Activated CD4-positive, alpha-beta T cell treated with anti-CD3 and anti-CD28 coated beads for 36 hours (primary cell): ENCODE measurements at regions not wholly inside any gene's neighbourhood (a gene's known extent, or its start where the extent isn't known, plus 50 kb on each side); places are given as distances from the start of the nearest gene placed in this dataset.
"Not testable (repeated sequence)": the region's sequence is repeated elsewhere in the genome, so short reads cannot be mapped to it uniquely, and the experiment has no call there.

Source experiments
- ATAC-seq: fragments of 200-7000 bp; cut with Tn5 transposase; one replicate; pipeline ENCODE4 v1.10.0; 2021; ENCODE audit warnings: mild to moderate bottlenecking, moderate library complexity
- CTCF ChIA-PET: fragments of 350-600 bp; sonication (Branson Sonifier 250); formaldehyde crosslinking; loops from one replicate; lab custom pipeline; 2021; ENCODE audit warnings: antibody characterized with exemption; lab: Charles Lee
- POLR2A ChIA-PET: fragments of 350-600 bp; sonication (Branson Sonifier 250); formaldehyde crosslinking; loops from one replicate; lab custom pipeline; 2021; ENCODE audit warnings: antibody characterized with exemption, inconsistent platforms; lab: Charles Lee
- DNase-seq: peaks from one replicate; pipeline ENCODE4 v3.0.0-alpha.2; 2020
- H3K27ac Mint-ChIP-seq: one replicate; pipeline ENCODE4 v1.8.0; 2021; ENCODE audit warnings: mixed read lengths
- H3K27me3 Mint-ChIP-seq: one replicate; pipeline ENCODE4 v1.8.0; 2021; ENCODE audit warnings: mixed read lengths
- H3K36me3 Mint-ChIP-seq: one replicate; pipeline ENCODE4 v1.8.0; 2021; ENCODE audit warnings: low read depth, mixed read lengths
- H3K4me1 Mint-ChIP-seq: one replicate; pipeline ENCODE4 v1.8.0; 2021; ENCODE audit warnings: mixed read lengths
- H3K4me3 Mint-ChIP-seq: one replicate; pipeline ENCODE4 v1.8.0; 2021; ENCODE audit warnings: mild to moderate bottlenecking, moderate library complexity, mixed read lengths
- H3K9me3 Mint-ChIP-seq: one replicate; pipeline ENCODE4 v1.8.0; 2021; ENCODE audit warnings: low read depth, mixed read lengths
- intact Hi-C, 2 experiments: fragments of 100-400 bp; cut with DNase I in 1 of 2; cut with micrococcal nuclease in 1 of 2; formaldehyde crosslinking; loops; one replicate each; pipeline versions ENCODE4 v1.14.2 to v1.15.1; 2022 to 2024; cut with DNase I, micrococcal nuclease

GRCh38 chr12:9543341-9543740, 64.4 kb downstream of the KLRB1 start:
- intact Hi-C loops, H3K4me3 Mint-ChIP-seq, ATAC-seq, H3K4me1 Mint-ChIP-seq, DNase-seq, H3K36me3 Mint-ChIP-seq, H3K27me3 Mint-ChIP-seq, H3K27ac Mint-ChIP-seq, H3K9me3 Mint-ChIP-seq, POLR2A ChIA-PET, CTCF ChIA-PET: not testable (repeated sequence)

- POLR2A ChIA-PET, H3K27me3 Mint-ChIP-seq, ATAC-seq, H3K9me3 Mint-ChIP-seq, H3K4me3 Mint-ChIP-seq, H3K27ac Mint-ChIP-seq, CTCF ChIA-PET, intact Hi-C loops, H3K4me1 Mint-ChIP-seq, DNase-seq, H3K36me3 Mint-ChIP-seq: not testable (repeated sequence)
Measured at GRCh38 chr12:9542827-9543226, 64.9 kb downstream of the KLRB1 start.

- intact Hi-C loops, H3K36me3 Mint-ChIP-seq, ATAC-seq, H3K9me3 Mint-ChIP-seq, DNase-seq, POLR2A ChIA-PET, H3K27me3 Mint-ChIP-seq, CTCF ChIA-PET, H3K4me1 Mint-ChIP-seq, H3K4me3 Mint-ChIP-seq, H3K27ac Mint-ChIP-seq: not testable (repeated sequence)
Measured at GRCh38 chr12:9515925-9516324, 91.8 kb downstream of the KLRB1 start.

GRCh38 chr12:9512695-9513094, 95.0 kb downstream of the KLRB1 start:
- intact Hi-C loops, H3K27me3 Mint-ChIP-seq, DNase-seq, H3K4me3 Mint-ChIP-seq, H3K9me3 Mint-ChIP-seq, ATAC-seq, H3K27ac Mint-ChIP-seq, POLR2A ChIA-PET, CTCF ChIA-PET, H3K36me3 Mint-ChIP-seq: not testable (repeated sequence)
- H3K4me1 Mint-ChIP-seq, result peaks cover 15% of the 10 kb centered on the region

GRCh38 chr12:9510392-9511011, 97.2 kb downstream of the KLRB1 start:
- H3K4me3 Mint-ChIP-seq, ATAC-seq, intact Hi-C loops, DNase-seq, H3K27ac Mint-ChIP-seq, POLR2A ChIA-PET, H3K27me3 Mint-ChIP-seq, H3K9me3 Mint-ChIP-seq, H3K36me3 Mint-ChIP-seq, CTCF ChIA-PET: not testable (repeated sequence)
- H3K4me1 Mint-ChIP-seq, result peaks cover 15% of the 10 kb centered on the region

GRCh38 chr12:9509464-9510161, 98.1 kb downstream of the KLRB1 start:
- no peak for DNase-seq
- Mint-ChIP-seq H3K9me3 (no peaks in the 10 kb centered on the region), H3K36me3 (no peaks in the 10 kb centered on the region), H3K27me3 (no peaks in the 10 kb centered on the region), H3K4me3 (no peak overlapping the region), H3K4me1 (peaks cover 15% of the 10 kb centered on the region), H3K27ac (no peak overlapping the region)
- intact Hi-C loops, result no loop called here
- ATAC-seq, result no peak
- POLR2A ChIA-PET, result no interaction called here
- CTCF ChIA-PET, result no interaction called here

- POLR2A ChIA-PET, result no interaction called here
- DNase-seq (no peak), ATAC-seq (no peak)
- peaks cover 15% of the 10 kb centered on the region for H3K4me1 Mint-ChIP-seq
- CTCF ChIA-PET, result no interaction called here
- no peaks in the 10 kb centered on the region for H3K36me3 Mint-ChIP-seq
- no peak overlapping the region for H3K4me3 Mint-ChIP-seq
- intact Hi-C loops, result no loop called here
- H3K27me3 Mint-ChIP-seq, result no peaks in the 10 kb centered on the region
- no peaks in the 10 kb centered on the region for H3K9me3 Mint-ChIP-seq
- H3K27ac Mint-ChIP-seq, result no peak overlapping the region
Measured at GRCh38 chr12:9506746-9507145, 101.0 kb downstream of the KLRB1 start.

- H3K27me3 Mint-ChIP-seq, H3K9me3 Mint-ChIP-seq, H3K27ac Mint-ChIP-seq, DNase-seq, POLR2A ChIA-PET, H3K4me3 Mint-ChIP-seq, H3K4me1 Mint-ChIP-seq, CTCF ChIA-PET, ATAC-seq, intact Hi-C loops, H3K36me3 Mint-ChIP-seq: not testable (repeated sequence)
Measured at GRCh38 chr12:9503384-9503783, 104.3 kb downstream of the KLRB1 start.

GRCh38 chr12:9502845-9503244, 104.9 kb downstream of the KLRB1 start:
- intact Hi-C loops, ATAC-seq, POLR2A ChIA-PET: not testable (repeated sequence)

GRCh38 chr12:9493325-9493724, 114.4 kb downstream of the KLRB1 start:
- DNase-seq, POLR2A ChIA-PET, intact Hi-C loops, ATAC-seq, H3K4me3 Mint-ChIP-seq, H3K27ac Mint-ChIP-seq, H3K36me3 Mint-ChIP-seq, CTCF ChIA-PET, H3K9me3 Mint-ChIP-seq, H3K27me3 Mint-ChIP-seq, H3K4me1 Mint-ChIP-seq: not testable (repeated sequence)

More at GRCh38 chr12:9502845-9503244, 104.9 kb downstream of the KLRB1 start:
- H3K27me3 Mint-ChIP-seq, H3K4me3 Mint-ChIP-seq, DNase-seq, H3K4me1 Mint-ChIP-seq, H3K27ac Mint-ChIP-seq, CTCF ChIA-PET, H3K36me3 Mint-ChIP-seq, H3K9me3 Mint-ChIP-seq: not testable (repeated sequence)

GRCh38 chr12:9481289-9481688, 126.4 kb downstream of the KLRB1 start:
- H3K9me3 Mint-ChIP-seq, H3K36me3 Mint-ChIP-seq, H3K4me1 Mint-ChIP-seq, H3K27me3 Mint-ChIP-seq, ATAC-seq, CTCF ChIA-PET, intact Hi-C loops, H3K4me3 Mint-ChIP-seq, POLR2A ChIA-PET, DNase-seq, H3K27ac Mint-ChIP-seq: not testable (repeated sequence)

GRCh38 chr12:9474197-9474596, 133.5 kb downstream of the KLRB1 start:
- H3K9me3 Mint-ChIP-seq, H3K4me3 Mint-ChIP-seq, DNase-seq, CTCF ChIA-PET, H3K27ac Mint-ChIP-seq, ATAC-seq, H3K36me3 Mint-ChIP-seq, H3K27me3 Mint-ChIP-seq, POLR2A ChIA-PET: not testable (repeated sequence)
- peaks cover 15% of the 10 kb centered on the region for H3K4me1 Mint-ChIP-seq
- intact Hi-C loops, result loop anchor here (5.0 to 10.0 kb wide), 2 partner anchors 121 to 123 kb away; no protein-coding TSS in a partner anchor
